HUES6 (cell line): ENCODE measurements at regions not wholly inside any gene's neighbourhood (a gene's known extent, or its start where the extent isn't known, plus 50 kb on each side); places are given as distances from the start of the nearest gene placed in this dataset.
"Not testable (repeated sequence)": the region's sequence is repeated elsewhere in the genome, so short reads cannot be mapped to it uniquely, and the experiment has no call there.

Experiments
- H3K27ac ChIP-seq: 2 replicates; pipeline ENCODE4 v1.7.0; 2013; ENCODE audit warnings: low read depth, mild to moderate bottlenecking, low read length, inconsistent platforms
- H3K27me3 ChIP-seq: 2 replicates; pipeline ENCODE4 v1.6.1; 2013; ENCODE audit warnings: low read length; ENCODE audit not compliant: control insufficient read depth, insufficient read depth
- H3K36me3 ChIP-seq: 2 replicates; pipeline ENCODE4 v1.6.1; 2013; ENCODE audit warnings: low read length; ENCODE audit not compliant: control insufficient read depth, insufficient read depth
- H3K4me1 ChIP-seq: 2 replicates; pipeline ENCODE4 v1.6.1; 2013; ENCODE audit warnings: low read length; ENCODE audit not compliant: control insufficient read depth, insufficient read depth
- H3K4me3 ChIP-seq: 2 replicates; pipeline ENCODE4 v1.5.1; 2013; ENCODE audit warnings: low read depth, low read length
- H3K9ac ChIP-seq: one replicate; pipeline ENCODE4 v1.6.1; 2013; ENCODE audit warnings: mild to moderate bottlenecking, low read length
- H3K9me3 ChIP-seq: 2 replicates; pipeline ENCODE4 v1.6.1; 2013; ENCODE audit warnings: low read depth, low read length; ENCODE audit not compliant: control insufficient read depth, insufficient read depth

- no peaks in the 10 kb centered on the region for H3K27me3 ChIP-seq
- H3K4me3 ChIP-seq = no peak overlapping the region
- no peaks in the 10 kb centered on the region for H3K36me3 ChIP-seq
- H3K4me1 ChIP-seq = peaks cover 21% of the 10 kb centered on the region
- H3K9me3 ChIP-seq = peaks cover 5% of the 10 kb centered on the region; the same call in 1 of the 2 replicates
- no peak overlapping the region for H3K9ac ChIP-seq
- no peak overlapping the region for H3K27ac ChIP-seq
Measured at GRCh38 chr5:174918655-174919054, 194.3 kb downstream of the MSX2 start.

- H3K27me3 ChIP-seq = no peaks in the 10 kb centered on the region
Measured at GRCh38 chr5:174917976-174918554, 193.7 kb downstream of the MSX2 start.

GRCh38 chr5:174917435-174917834, 193.1 kb downstream of the MSX2 start:
- H3K9ac ChIP-seq, H3K4me3 ChIP-seq, H3K36me3 ChIP-seq, H3K27me3 ChIP-seq, H3K9me3 ChIP-seq, H3K27ac ChIP-seq: not testable (repeated sequence)
- H3K4me1 ChIP-seq = peaks cover 21% of the 10 kb centered on the region

More at GRCh38 chr5:174917976-174918554, 193.7 kb downstream of the MSX2 start:
- Histone ChIP-seq H3K4me1 (peaks cover 21% of the 10 kb centered on the region), H3K36me3 (no peaks in the 10 kb centered on the region), H3K4me3 (no peak overlapping the region), H3K9ac (no peak overlapping the region), H3K27ac (no peak overlapping the region), H3K9me3 (peaks cover 5% of the 10 kb centered on the region; the same call in 1 of the 2 replicates)

GRCh38 chr5:174916924-174917323, 192.5 kb downstream of the MSX2 start:
- not testable (repeated sequence) for H3K9ac ChIP-seq, H3K4me3 ChIP-seq, H3K27ac ChIP-seq, H3K9me3 ChIP-seq, H3K36me3 ChIP-seq, H3K27me3 ChIP-seq
- H3K4me1 ChIP-seq = peaks cover 21% of the 10 kb centered on the region

GRCh38 chr5:174916227-174916626, 191.8 kb downstream of the MSX2 start:
- Histone ChIP-seq H3K4me1 (peaks cover 16% of the 10 kb centered on the region), H3K36me3 (no peaks in the 10 kb centered on the region), H3K27ac (no peak overlapping the region), H3K9ac (no peak overlapping the region), H3K9me3 (peaks cover 5% of the 10 kb centered on the region; the same call in 1 of the 2 replicates), H3K4me3 (no peak overlapping the region), H3K27me3 (no peaks in the 10 kb centered on the region)

GRCh38 chr5:174911118-174911517, 186.7 kb downstream of the MSX2 start:
- Histone ChIP-seq H3K9me3 (no peaks in the 10 kb centered on the region), H3K36me3 (no peaks in the 10 kb centered on the region), H3K4me3 (no peak overlapping the region), H3K9ac (no peak overlapping the region), H3K4me1 (peaks cover 4% of the 10 kb centered on the region; the same call in 1 of the 2 replicates), H3K27ac (no peak overlapping the region), H3K27me3 (no peaks in the 10 kb centered on the region)

- Histone ChIP-seq H3K36me3 (no peaks in the 10 kb centered on the region), H3K4me3 (no peak overlapping the region), H3K27ac (no peak overlapping the region), H3K4me1 (peaks cover 3% of the 10 kb centered on the region; the same call in 1 of the 2 replicates), H3K27me3 (no peaks in the 10 kb centered on the region), H3K9ac (no peak overlapping the region), H3K9me3 (no peaks in the 10 kb centered on the region)
Measured at GRCh38 chr5:174910245-174910737, 185.9 kb downstream of the MSX2 start.

- no peak overlapping the region for H3K27ac ChIP-seq
- no peaks in the 10 kb centered on the region for H3K36me3 ChIP-seq
- no peaks in the 10 kb centered on the region for H3K4me1 ChIP-seq
Measured at GRCh38 chr5:174903172-174903732, 178.9 kb downstream of the MSX2 start.

GRCh38 chr5:174901336-174901735, 177.0 kb downstream of the MSX2 start:
- no peak overlapping the region for H3K4me3 ChIP-seq
- no peaks in the 10 kb centered on the region for H3K27me3 ChIP-seq
- H3K9me3 ChIP-seq = peaks cover 4% of the 10 kb centered on the region; the same call in 1 of the 2 replicates
- no peaks in the 10 kb centered on the region for H3K4me1 ChIP-seq
- no peak overlapping the region for H3K27ac ChIP-seq
- no peak overlapping the region for H3K9ac ChIP-seq
- no peaks in the 10 kb centered on the region for H3K36me3 ChIP-seq

More at GRCh38 chr5:174903172-174903732, 178.9 kb downstream of the MSX2 start:
- no peak overlapping the region for H3K9ac ChIP-seq
- H3K27me3 ChIP-seq = no peaks in the 10 kb centered on the region
- H3K4me3 ChIP-seq = no peak overlapping the region
- peaks cover 4% of the 10 kb centered on the region; the same call in 1 of the 2 replicates for H3K9me3 ChIP-seq

- H3K27me3 ChIP-seq = no peaks in the 10 kb centered on the region
- 0 out of 2 replicates have a peak, but pooled peaks cover under 1% of the 10 kb centered on the region for H3K4me1 ChIP-seq
- no peak overlapping the region for H3K9ac ChIP-seq
- peaks cover 4% of the 10 kb centered on the region; the same call in 1 of the 2 replicates for H3K9me3 ChIP-seq
- no peak overlapping the region for H3K4me3 ChIP-seq
- no peaks in the 10 kb centered on the region for H3K36me3 ChIP-seq
- no peak overlapping the region for H3K27ac ChIP-seq
Measured at GRCh38 chr5:174900240-174900865, 176.0 kb downstream of the MSX2 start.
